A549 (cell line): ENCODE measurements at regions not wholly inside any gene's neighbourhood (a gene's known extent, or its start where the extent isn't known, plus 50 kb on each side); places are given as distances from the start of the nearest gene placed in this dataset.

Experiments used
- ATAC-seq, 2 experiments: fragments of 200-7000 bp in 1 of 2; fragments of >200 bp in 1 of 2; cut with Nextera tagmentation in 1 of 2; cut with Tn5 transposase in 1 of 2; 3 replicates each; pipeline versions ENCODE4 v1.8.0 to v1.9.1; 2018 to 2020; ENCODE audit warnings: mild to moderate bottlenecking in 1 of 2, moderate library complexity in 1 of 2
- CTCF ChIA-PET: fragments of 300-600 bp; sonication (Branson Sonifier 250); formaldehyde crosslinking; extraction: SDS; loops from one replicate; lab custom pipeline; 2021; ENCODE audit warnings: antibody characterized with exemption, inconsistent platforms; lab: Yijun Ruan, JAX
- POLR2A ChIA-PET: fragments of 350-600 bp; formaldehyde crosslinking; extraction: SDS; loops from one replicate; lab custom pipeline; 2021; ENCODE audit warnings: antibody characterized with exemption, inconsistent platforms; lab: Yijun Ruan, JAX
- DNase-seq, 2 experiments: peaks; one replicate each; pipeline versions ENCODE4 v3.0.0 to v3.0.0-alpha.2; 2011 to 2016; ENCODE audit warnings: low read depth in 1 of 2, low spot score in 1 of 2
- FAIRE-seq: peaks from 2 replicates; lab custom pipeline; 2011; peaks lifted over from hg19 to GRCh38; lab: Jason Lieb, UNC
- H3K27ac ChIP-seq, 2 experiments: fragments of >200 bp; sonication (Bioruptor Twin); formaldehyde crosslinking; 3 replicates each; pipeline ENCODE4 v1.5.1; 2016 to 2017
- H3K4me1 ChIP-seq: fragments of >200 bp; sonication (Bioruptor Twin); formaldehyde crosslinking; 3 replicates; pipeline ENCODE4 v1.6.1; 2016
- H3K4me2 ChIP-seq: fragments of >200 bp; sonication (Bioruptor Twin); formaldehyde crosslinking; 3 replicates; pipeline ENCODE4 v1.6.1; 2016
- H3K4me3 ChIP-seq: fragments of >200 bp; sonication (Bioruptor Twin); formaldehyde crosslinking; 3 replicates; pipeline ENCODE4 v1.5.1; 2016
- H3K9me3 ChIP-seq: fragments of >200 bp; sonication (Bioruptor Twin); formaldehyde crosslinking; 3 replicates; pipeline ENCODE4 v1.6.1; 2016
- BHLHE40 ChIP-seq: IDR thresholded peaks from 2 replicates; pipeline ENCODE4 v1.6.1; 2012; ENCODE audit warnings: low read depth, low read length, inconsistent platforms
- CBX2 ChIP-seq: fragments of 200-600 bp; sonication (generic); IDR thresholded peaks from 2 replicates; pipeline ENCODE4 v1.6.1; 2016; ENCODE audit warnings: low read depth, mild to moderate bottlenecking, borderline replicate concordance
- CEBPB ChIP-seq, 2 experiments: fragments of >200 bp in 1 of 2; sonication (Bioruptor Twin) in 1 of 2; formaldehyde crosslinking in 1 of 2; IDR thresholded peaks; 2 replicates each; pipeline ENCODE4 v1.6.1; 2012 to 2016
- CHD4 ChIP-seq: fragments of 200-600 bp; sonication (generic); IDR thresholded peaks from 2 replicates; pipeline ENCODE4 v1.6.1; 2016; ENCODE audit warnings: antibody characterized with exemption, mild to moderate bottlenecking, borderline replicate concordance
- ESRRA ChIP-seq: fragments of 150-350 bp; IDR thresholded peaks from 2 replicates; pipeline ENCODE4 v1.6.1; 2014; ENCODE audit warnings: mild to moderate bottlenecking, low read length, borderline replicate concordance
- FOXS1 ChIP-seq: fragments of 250-450 bp; sonication (Bioruptor Pico); IDR thresholded peaks from 2 replicates; pipeline ENCODE4 v1.5.0; 2020; ENCODE audit warnings: mild to moderate bottlenecking, moderate library complexity
- HEYL ChIP-seq: fragments of 250-450 bp; sonication (Bioruptor Pico); IDR thresholded peaks from 2 replicates; pipeline ENCODE4 v1.8.0; 2021; ENCODE audit warnings: mild to moderate bottlenecking, moderate library complexity
- HOXA7 ChIP-seq: fragments of 250-450 bp; sonication (Bioruptor Pico); IDR thresholded peaks from 2 replicates; pipeline ENCODE4 v1.5.0; 2020; ENCODE audit warnings: mild to moderate bottlenecking, moderate library complexity
- HOXB13 ChIP-seq: fragments of 250-450 bp; sonication (Bioruptor Pico); IDR thresholded peaks from 2 replicates; pipeline ENCODE4 v1.5.0; 2020; ENCODE audit warnings: low read depth, mild to moderate bottlenecking, moderate library complexity
- KDM1A ChIP-seq: fragments of 200-600 bp; sonication (generic); IDR thresholded peaks from 2 replicates; pipeline ENCODE4 v1.6.1; 2016; ENCODE audit warnings: low read depth, mild to moderate bottlenecking
- KDM5A ChIP-seq: fragments of 200-600 bp; sonication (generic); IDR thresholded peaks from 2 replicates; pipeline ENCODE4 v1.6.1; 2016; ENCODE audit warnings: antibody characterized with exemption, mild to moderate bottlenecking
- MAFK ChIP-seq: fragments of 450-650 bp; IDR thresholded peaks from 2 replicates; pipeline ENCODE4 v1.6.1; 2014; ENCODE audit not compliant: partially characterized antibody
- MAZ ChIP-seq: fragments of 150-350 bp; IDR thresholded peaks from 2 replicates; pipeline ENCODE4 v1.6.1; 2014; ENCODE audit warnings: antibody characterized with exemption, low read depth, low read length, borderline replicate concordance
- MYC ChIP-seq: IDR thresholded peaks from 2 replicates; pipeline ENCODE4 v1.6.1; 2012; ENCODE audit warnings: mild to moderate bottlenecking, inconsistent platforms, low read length, improper control_type of control experiment, borderline replicate concordance
- NPAS2 ChIP-seq: fragments of 250-450 bp; sonication (Bioruptor Pico); IDR thresholded peaks from 2 replicates; pipeline ENCODE4 v1.8.0; 2022; ENCODE audit warnings: mild to moderate bottlenecking, moderate library complexity, borderline replicate concordance
- PHF8 ChIP-seq: fragments of 200-600 bp; sonication (generic); IDR thresholded peaks from 2 replicates; pipeline ENCODE4 v1.6.1; 2016; ENCODE audit warnings: low read depth, mild to moderate bottlenecking, antibody characterized with exemption, moderate library complexity, borderline replicate concordance
- POLR2AphosphoS2 ChIP-seq: conservative IDR thresholded peaks from 2 replicates; pipeline ENCODE4 v1.6.1; 2012; ENCODE audit warnings: low read length, improper control_type of control experiment, inconsistent platforms
- RAD21 ChIP-seq, 2 experiments: fragments of >200 bp in 1 of 2; sonication (Bioruptor Twin) in 1 of 2; formaldehyde crosslinking in 1 of 2; IDR thresholded peaks in 1 of 2; conservative IDR thresholded peaks in 1 of 2; 2 replicates in 1 of 2; 3 replicates in 1 of 2; pipeline ENCODE4 v1.6.1; 2012 to 2018; ENCODE audit warnings: inconsistent platforms in 1 of 2
- ZC3H11A ChIP-seq: fragments of 450-650 bp; IDR thresholded peaks from 2 replicates; pipeline ENCODE4 v1.6.1; 2014; ENCODE audit warnings: antibody characterized with exemption, mild to moderate bottlenecking
- ZSCAN20 ChIP-seq: fragments of 250-450 bp; sonication (Bioruptor Pico); IDR thresholded peaks from 2 replicates; pipeline ENCODE4 v1.8.0; 2022; ENCODE audit warnings: mild to moderate bottlenecking, moderate library complexity
- WGBS: methylation state at CpG from one replicate; pipeline ENCODE4 v1.1.6; 2017; ENCODE audit errors: missing lambda C conversion rate; 5-methylcytosine and 5-hydroxymethylcytosine counted together
- TF ChIP-seq, protein P1 (sequence below): fragments of 250-450 bp; sonication (Bioruptor Pico); IDR thresholded peaks from 2 replicates; pipeline ENCODE4 v1.5.0; 2020; ENCODE audit warnings: low read depth, mild to moderate bottlenecking, moderate library complexity
- TF ChIP-seq, protein P2 (sequence below): fragments of >200 bp; sonication (Bioruptor Twin); formaldehyde crosslinking; IDR thresholded peaks from 2 replicates; pipeline ENCODE4 v1.6.1; 2016
- TF ChIP-seq, protein P3 (sequence below): IDR thresholded peaks from 2 replicates; pipeline ENCODE4 v1.6.1; 2012; ENCODE audit warnings: low read depth, borderline replicate concordance
- TF ChIP-seq, protein P4 (sequence below): fragments of 450-650 bp; IDR thresholded peaks from 2 replicates; pipeline ENCODE4 v1.6.1; 2014; ENCODE audit warnings: antibody characterized with exemption
- TF ChIP-seq, protein P5 (sequence below): IDR thresholded peaks from 2 replicates; pipeline ENCODE4 v1.6.1; 2012
- TF ChIP-seq, protein P6 (sequence below): IDR thresholded peaks from 2 replicates; pipeline ENCODE4 v1.6.1; 2012
- TF ChIP-seq, protein P7 (sequence below): fragments of >200 bp; sonication (Bioruptor Twin); formaldehyde crosslinking; IDR thresholded peaks from 3 replicates; pipeline ENCODE4 v1.5.1; 2016

DNA sequence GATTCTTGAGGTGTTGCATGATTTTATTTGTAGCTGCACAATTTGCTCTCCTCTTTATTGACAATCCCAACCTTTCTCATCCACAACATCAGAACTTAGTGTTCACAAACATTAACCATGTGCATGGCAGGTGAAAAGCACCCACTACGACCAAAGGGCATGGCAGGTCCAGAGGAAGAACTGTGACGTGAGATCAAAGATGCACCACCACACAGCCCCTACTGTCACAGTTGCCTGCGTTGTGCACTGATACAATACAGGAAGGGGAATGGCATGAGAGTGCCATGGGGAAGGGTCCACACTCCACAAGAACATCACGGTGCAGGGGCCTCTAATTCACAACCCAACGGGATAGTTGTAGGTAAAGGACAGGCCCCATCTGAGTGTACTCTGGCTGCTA is 217.1 kb upstream of the PFKP start (continued):
- TF ChIP-seq RAD21 (conservative IDR thresholded peaks at IDR 0.05 in 1 of 2, IDR thresholded peaks at IDR 0.05 in 1 of 2), result no peak
- TF ChIP-seq, protein P1, sequence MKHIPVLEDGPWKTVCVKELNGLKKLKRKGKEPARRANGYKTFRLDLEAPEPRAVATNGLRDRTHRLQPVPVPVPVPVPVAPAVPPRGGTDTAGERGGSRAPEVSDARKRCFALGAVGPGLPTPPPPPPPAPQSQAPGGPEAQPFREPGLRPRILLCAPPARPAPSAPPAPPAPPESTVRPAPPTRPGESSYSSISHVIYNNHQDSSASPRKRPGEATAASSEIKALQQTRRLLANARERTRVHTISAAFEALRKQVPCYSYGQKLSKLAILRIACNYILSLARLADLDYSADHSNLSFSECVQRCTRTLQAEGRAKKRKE (CRISPR knock-in tag), result no peak

DNA sequence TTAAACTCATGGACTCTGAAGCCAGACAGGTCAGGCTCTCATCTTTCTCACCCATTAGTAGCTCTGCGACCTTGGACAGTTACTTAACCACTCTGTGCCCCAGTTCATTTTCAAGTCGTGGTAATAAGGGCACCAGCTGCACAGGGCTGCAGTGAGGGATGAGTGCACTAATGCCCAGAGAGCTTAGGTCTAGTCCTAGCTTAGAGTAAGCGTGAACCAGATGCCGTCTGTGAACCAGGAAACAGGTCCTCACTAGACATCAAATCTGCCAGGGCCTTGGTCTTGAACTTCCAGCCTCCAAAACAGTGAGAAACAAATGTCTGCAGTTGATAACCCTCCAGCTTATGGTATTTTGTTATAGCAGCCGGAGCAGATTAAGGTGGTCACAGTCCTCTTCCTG is 222.4 kb upstream of the PFKP start:
- 44% methylated on average over 5 of the region's 5 CpGs for WGBS
- FAIRE-seq (no peak), DNase-seq (no peak), ATAC-seq (no peak)
- Histone ChIP-seq H3K4me1 (no peaks in the 10 kb centered on the region), H3K4me2 (no peak overlapping the region), H3K27ac (no peak overlapping the region), H3K9me3 (no peaks in the 10 kb centered on the region)
- POLR2A ChIA-PET, result no interaction called here
- TF ChIP-seq MAZ (no peak), HOXB13 (CRISPR knock-in tag) (no peak), CEBPB (IDR thresholded peaks at IDR 0.05) (no peak), PHF8 (no peak), HEYL (no peak)
- TF ChIP-seq, protein P2, sequence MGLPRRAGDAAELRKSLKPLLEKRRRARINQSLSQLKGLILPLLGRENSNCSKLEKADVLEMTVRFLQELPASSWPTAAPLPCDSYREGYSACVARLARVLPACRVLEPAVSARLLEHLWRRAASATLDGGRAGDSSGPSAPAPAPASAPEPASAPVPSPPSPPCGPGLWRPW, result no peak
- TF ChIP-seq, all 56 proteins: peak for 0
- H3K4me3 ChIP-seq, result no peak overlapping the region
- CTCF ChIA-PET, result interaction anchor here (1.5 kb wide), 1 partner anchor 199 kb away, joined by 5 read pairs; no protein-coding TSS in a partner anchor

DNA sequence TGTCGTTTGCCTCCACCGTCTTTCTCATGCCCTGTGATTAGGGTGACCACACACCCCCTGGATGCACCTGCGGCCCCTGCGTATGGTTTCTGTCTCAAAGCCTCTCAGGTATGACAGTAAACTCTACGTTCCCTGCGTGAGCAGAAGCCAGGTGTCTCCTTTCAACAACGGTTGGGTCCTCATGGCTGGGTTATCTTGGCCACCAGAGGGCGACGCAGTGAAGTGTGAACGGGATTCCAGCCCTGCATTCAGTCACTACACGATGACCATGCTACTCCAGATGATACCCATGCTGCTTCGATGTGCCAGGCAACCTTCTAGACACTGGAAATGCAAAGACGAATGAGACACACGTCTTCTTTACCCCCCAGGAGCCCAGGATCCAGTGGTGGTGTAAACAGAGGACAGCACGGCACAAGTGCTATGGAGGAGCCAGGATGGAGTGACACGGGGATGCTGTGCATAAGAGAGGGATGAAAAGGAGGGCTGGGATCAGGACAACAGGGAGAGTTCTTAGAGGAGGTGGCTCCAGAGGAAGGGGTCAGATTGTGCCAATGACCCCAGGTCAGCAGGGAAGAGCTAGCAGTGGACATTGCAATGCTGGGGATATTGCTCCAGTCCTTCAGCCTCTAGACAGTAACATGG is 228.1 kb upstream of the PFKP start:
- ATAC-seq, result peak; percentile 58 to 94; a peak in 3 of 6 replicates
- TF ChIP-seq, protein P3, sequence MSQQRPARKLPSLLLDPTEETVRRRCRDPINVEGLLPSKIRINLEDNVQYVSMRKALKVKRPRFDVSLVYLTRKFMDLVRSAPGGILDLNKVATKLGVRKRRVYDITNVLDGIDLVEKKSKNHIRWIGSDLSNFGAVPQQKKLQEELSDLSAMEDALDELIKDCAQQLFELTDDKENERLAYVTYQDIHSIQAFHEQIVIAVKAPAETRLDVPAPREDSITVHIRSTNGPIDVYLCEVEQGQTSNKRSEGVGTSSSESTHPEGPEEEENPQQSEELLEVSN, result peak; percentile 80
- TF ChIP-seq KDM5A, result no peak
- TF ChIP-seq ESRRA, result no peak
- TF ChIP-seq ZSCAN20 (CRISPR knock-in tag), result no peak
- TF ChIP-seq KDM1A, result no peak
- TF ChIP-seq, protein P4, sequence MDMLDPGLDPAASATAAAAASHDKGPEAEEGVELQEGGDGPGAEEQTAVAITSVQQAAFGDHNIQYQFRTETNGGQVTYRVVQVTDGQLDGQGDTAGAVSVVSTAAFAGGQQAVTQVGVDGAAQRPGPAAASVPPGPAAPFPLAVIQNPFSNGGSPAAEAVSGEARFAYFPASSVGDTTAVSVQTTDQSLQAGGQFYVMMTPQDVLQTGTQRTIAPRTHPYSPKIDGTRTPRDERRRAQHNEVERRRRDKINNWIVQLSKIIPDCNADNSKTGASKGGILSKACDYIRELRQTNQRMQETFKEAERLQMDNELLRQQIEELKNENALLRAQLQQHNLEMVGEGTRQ, result no peak
- TF ChIP-seq PHF8, result no peak
- no peak for TF ChIP-seq ZC3H11A
- TF ChIP-seq HOXA7, result no peak
- TF ChIP-seq NPAS2 (CRISPR knock-in tag), result no peak
- TF ChIP-seq, protein P5, sequence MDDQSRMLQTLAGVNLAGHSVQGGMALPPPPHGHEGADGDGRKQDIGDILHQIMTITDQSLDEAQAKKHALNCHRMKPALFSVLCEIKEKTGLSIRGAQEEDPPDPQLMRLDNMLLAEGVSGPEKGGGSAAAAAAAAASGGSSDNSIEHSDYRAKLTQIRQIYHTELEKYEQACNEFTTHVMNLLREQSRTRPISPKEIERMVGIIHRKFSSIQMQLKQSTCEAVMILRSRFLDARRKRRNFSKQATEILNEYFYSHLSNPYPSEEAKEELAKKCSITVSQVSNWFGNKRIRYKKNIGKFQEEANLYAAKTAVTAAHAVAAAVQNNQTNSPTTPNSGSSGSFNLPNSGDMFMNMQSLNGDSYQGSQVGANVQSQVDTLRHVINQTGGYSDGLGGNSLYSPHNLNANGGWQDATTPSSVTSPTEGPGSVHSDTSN, result no peak
- no peak for TF ChIP-seq CBX2
- TF ChIP-seq, protein P2, result no peak
- no peak for TF ChIP-seq FOXS1 (CRISPR knock-in tag)
- TF ChIP-seq, protein P6, sequence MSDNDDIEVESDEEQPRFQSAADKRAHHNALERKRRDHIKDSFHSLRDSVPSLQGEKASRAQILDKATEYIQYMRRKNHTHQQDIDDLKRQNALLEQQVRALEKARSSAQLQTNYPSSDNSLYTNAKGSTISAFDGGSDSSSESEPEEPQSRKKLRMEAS, result peak; percentile 89
- TF ChIP-seq MYC, result no peak
- no peak for TF ChIP-seq MAFK
- TF ChIP-seq BHLHE40, result no peak
- TF ChIP-seq MAZ, result no peak
- no peak for TF ChIP-seq CHD4
- no peak for TF ChIP-seq POLR2AphosphoS2
- TF ChIP-seq, protein P7, sequence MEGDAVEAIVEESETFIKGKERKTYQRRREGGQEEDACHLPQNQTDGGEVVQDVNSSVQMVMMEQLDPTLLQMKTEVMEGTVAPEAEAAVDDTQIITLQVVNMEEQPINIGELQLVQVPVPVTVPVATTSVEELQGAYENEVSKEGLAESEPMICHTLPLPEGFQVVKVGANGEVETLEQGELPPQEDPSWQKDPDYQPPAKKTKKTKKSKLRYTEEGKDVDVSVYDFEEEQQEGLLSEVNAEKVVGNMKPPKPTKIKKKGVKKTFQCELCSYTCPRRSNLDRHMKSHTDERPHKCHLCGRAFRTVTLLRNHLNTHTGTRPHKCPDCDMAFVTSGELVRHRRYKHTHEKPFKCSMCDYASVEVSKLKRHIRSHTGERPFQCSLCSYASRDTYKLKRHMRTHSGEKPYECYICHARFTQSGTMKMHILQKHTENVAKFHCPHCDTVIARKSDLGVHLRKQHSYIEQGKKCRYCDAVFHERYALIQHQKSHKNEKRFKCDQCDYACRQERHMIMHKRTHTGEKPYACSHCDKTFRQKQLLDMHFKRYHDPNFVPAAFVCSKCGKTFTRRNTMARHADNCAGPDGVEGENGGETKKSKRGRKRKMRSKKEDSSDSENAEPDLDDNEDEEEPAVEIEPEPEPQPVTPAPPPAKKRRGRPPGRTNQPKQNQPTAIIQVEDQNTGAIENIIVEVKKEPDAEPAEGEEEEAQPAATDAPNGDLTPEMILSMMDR, result peak; percentile 50
- TF ChIP-seq RAD21 (conservative IDR thresholded peaks at IDR 0.05 in 1 of 2, IDR thresholded peaks at IDR 0.05 in 1 of 2), result peak; percentile 45 to 64; a peak in 4 of 5 replicates

More for the DNA sequence above, 228.1 kb upstream of the PFKP start:
- Histone ChIP-seq H3K9me3 (no peaks in the 10 kb centered on the region), H3K4me2 (no peak overlapping the region), H3K4me1 (no peaks in the 10 kb centered on the region), H3K4me3 (no peak overlapping the region), H3K27ac (no peak overlapping the region)
- 28% methylated on average over 16 of the region's 16 CpGs for WGBS
- ChIA-PET POLR2A (no interaction called here), CTCF (interaction anchor here (0.5 to 3.8 kb wide), 11 partner anchors 10 to 204 kb away, joined by 3 to 21 read pairs (median 5); no protein-coding TSS in a partner anchor)
- DNase-seq (peak; percentile 49 to 56), FAIRE-seq (no peak)
